ENCODE measurements at regions not wholly inside any gene's neighbourhood (a gene's known extent, or its start where the extent isn't known, plus 50 kb on each side); places are given as distances from the start of the nearest gene placed in this dataset.

- intact Hi-C loops (cut with micrococcal nuclease), result no loop called here
These were observed 190.2 kb downstream of the BMP7 start for GRCh38 chr20:57076152-57076652.

DNA sequence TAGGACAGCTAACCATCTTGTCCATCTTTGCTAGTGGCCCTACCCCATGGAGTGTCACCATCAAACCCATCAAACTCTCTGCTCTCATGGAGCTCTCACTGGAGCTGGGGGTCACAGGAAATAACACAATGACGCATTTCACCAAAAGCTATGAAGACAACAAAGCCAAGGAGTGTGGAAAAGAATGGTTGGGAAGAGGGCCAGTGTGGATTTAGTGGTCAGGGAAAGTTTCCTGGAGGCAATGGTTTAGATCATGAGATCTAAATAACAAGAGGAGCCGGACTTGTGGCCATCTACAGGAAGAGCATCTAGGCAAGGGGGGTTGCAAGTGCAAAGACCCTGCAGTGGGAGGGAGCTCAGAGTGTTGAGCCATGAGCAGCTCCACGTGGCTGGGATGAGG is 189.5 kb downstream of the BMP7 start:
- intact Hi-C loops (cut with micrococcal nuclease), result no loop called here

GRCh38 chr20:57078116-57078515 is 188.3 kb downstream of the BMP7 start:
- intact Hi-C loops (cut with micrococcal nuclease), result no loop called here

- intact Hi-C loops (cut with micrococcal nuclease), result no loop called here
These were observed 187.1 kb downstream of the BMP7 start for GRCh38 chr20:57079031-57080005.

DNA sequence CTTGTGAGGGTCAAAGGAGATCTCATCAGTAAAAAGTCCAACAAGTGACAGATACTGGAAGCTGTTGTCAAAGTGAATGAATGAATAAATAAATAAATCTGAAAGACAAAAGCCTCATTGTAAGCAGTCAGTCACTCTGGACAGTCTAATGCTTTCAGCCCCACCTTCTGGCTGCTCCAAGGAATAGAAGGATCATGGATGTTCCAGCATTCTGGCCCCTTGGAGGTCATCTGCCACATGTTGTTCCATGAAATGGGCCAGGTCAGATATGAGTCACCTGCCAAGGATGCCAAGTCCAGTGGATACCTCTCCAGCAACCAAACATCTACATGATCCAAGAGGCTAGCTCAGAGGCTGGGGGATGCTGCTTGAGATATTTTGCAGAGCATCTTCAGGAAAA is 185.6 kb downstream of the BMP7 start:
- intact Hi-C loops (cut with micrococcal nuclease), result no loop called here

- intact Hi-C loops (cut with micrococcal nuclease), result no loop called here
These were observed 184.0 kb downstream of the BMP7 start for GRCh38 chr20:57082357-57082945.

- intact Hi-C loops (cut with micrococcal nuclease), result no loop called here
These were observed 183.4 kb downstream of the BMP7 start for GRCh38 chr20:57083072-57083471.

DNA sequence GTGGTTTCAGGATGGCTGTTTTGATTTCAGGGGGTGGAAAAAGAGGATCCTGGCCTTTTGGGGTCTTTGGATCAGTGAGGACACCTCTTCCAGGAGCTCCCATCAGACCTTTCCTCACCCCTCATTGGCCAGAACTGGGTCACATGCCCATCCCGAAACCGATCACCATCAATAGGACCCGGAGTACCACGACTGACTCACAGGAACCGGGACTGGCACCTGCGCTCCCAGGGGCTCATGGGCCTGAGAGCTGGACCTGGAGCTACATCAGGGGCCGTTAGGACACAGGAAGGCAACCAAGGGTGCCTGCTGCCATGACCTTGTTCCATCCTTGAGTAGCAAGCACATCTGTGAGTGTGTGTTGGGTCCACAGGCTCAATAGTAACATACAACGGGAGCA is 180.4 kb downstream of the BMP7 start:
- intact Hi-C loops (cut with micrococcal nuclease), result no loop called here

- intact Hi-C loops (cut with micrococcal nuclease), result no loop called here
These were observed 179.3 kb downstream of the BMP7 start for GRCh38 chr20:57087102-57087501.

GRCh38 chr20:57087705-57088104 is 178.7 kb downstream of the BMP7 start:
- intact Hi-C loops (cut with micrococcal nuclease), result no loop called here

GRCh38 chr20:57088436-57088835 is 178.0 kb downstream of the BMP7 start:
- intact Hi-C loops (cut with micrococcal nuclease), result no loop called here

- intact Hi-C loops (cut with micrococcal nuclease), result no loop called here
These were observed 176.7 kb downstream of the BMP7 start for GRCh38 chr20:57089699-57090144.

- intact Hi-C loops (cut with micrococcal nuclease), result no loop called here
These were observed 175.6 kb downstream of the BMP7 start for GRCh38 chr20:57090590-57091560.

DNA sequence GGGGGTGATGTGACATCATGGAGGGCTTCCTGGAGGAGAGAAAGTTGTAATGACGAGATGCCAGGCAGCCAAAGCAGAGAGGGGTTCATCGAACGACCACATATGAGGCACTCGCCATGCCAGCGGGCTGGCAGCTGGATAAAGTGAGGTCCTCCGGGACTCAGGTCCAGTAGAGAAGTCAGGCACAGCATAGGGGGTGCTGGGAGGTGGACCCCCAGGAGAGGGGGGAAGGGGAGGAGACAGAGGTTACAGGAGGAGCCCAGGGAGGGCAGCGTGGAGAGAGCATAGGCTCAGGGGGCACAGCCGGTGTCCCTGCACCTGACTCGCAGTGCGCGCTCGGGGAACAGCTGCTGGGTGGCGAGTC is 174.7 kb downstream of the BMP7 start:
- intact Hi-C loops (cut with micrococcal nuclease), result loop anchor here (1.0 to 2.0 kb wide), 3 partner anchors 255 to 503 kb away; no protein-coding TSS in a partner anchor

GRCh38 chr20:57092112-57092899 is 174.1 kb downstream of the BMP7 start:
- intact Hi-C loops (cut with micrococcal nuclease), result loop anchor here (1.0 to 2.0 kb wide), 3 partner anchors 254 to 502 kb away; no protein-coding TSS in a partner anchor

DNA sequence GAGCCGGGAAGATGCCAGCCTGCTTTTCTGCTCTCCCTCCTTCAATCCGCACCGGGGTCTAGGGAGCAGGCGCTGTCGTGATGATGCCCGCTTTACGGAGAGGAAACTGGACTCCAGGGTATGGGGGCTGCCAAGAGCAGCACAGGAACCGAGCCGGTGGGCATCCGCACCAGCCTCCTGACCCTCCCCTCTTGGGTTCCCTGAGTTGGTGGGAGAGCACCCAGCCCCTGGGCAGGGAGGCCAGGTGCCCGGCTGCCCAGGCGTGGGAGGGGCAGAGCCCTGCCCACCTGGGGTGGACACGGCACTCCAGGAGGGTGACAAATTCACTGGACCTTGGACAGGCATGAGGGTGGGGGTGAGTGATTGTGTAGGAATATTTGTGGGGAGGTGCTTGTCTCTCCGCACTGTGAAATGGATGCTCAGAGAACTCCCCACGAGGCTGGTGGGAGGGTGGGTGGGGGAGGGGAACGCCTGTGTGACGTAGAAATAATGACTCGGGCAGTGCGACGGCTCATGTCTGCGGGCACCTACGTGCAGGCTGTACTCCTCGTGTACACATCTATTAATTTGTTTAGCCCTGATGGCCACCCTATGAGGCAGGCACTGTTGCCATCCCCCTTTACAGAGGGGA is 173.4 kb downstream of the BMP7 start:
- intact Hi-C loops (cut with micrococcal nuclease), result loop anchor here (1.0 to 2.0 kb wide), 3 partner anchors 253 to 502 kb away; no protein-coding TSS in a partner anchor

GRCh38 chr20:57093766-57094165 is 172.7 kb downstream of the BMP7 start:
- intact Hi-C loops (cut with micrococcal nuclease), result loop anchor here (2.0 kb wide), 2 partner anchors 401 to 501 kb away; no protein-coding TSS in a partner anchor

DNA sequence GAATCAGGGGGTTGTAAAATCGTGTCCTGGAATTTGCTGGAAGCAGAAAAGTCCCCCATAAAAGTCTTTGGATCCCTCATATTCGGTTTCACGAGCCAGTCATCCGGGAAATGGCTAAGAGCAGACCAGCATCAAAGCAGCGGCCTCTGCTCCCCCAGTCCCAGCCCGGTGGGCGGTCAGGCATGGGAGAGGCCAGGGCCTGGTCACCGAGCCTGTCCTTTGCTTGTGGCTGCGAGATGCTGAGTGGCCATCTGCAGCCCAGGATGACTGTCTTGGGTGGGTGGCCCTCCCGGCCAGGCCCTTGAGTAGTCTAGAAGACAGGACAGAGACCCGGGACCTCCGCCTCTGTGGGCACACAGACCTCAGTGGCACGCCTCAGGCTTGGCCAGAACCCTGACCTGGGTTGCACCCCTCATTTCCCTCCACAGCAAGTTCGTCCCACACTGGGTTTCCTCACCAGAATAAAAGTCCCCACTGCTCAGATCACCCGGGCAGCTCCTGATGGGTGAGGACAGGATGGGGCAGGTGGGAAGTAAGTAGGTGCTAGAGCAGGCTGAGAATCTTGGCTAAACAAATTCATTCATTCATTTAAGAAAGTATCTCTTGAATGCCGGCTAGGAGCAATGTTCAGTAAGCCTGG is 172.1 kb downstream of the BMP7 start:
- intact Hi-C loops (cut with micrococcal nuclease), result no loop called here

DNA sequence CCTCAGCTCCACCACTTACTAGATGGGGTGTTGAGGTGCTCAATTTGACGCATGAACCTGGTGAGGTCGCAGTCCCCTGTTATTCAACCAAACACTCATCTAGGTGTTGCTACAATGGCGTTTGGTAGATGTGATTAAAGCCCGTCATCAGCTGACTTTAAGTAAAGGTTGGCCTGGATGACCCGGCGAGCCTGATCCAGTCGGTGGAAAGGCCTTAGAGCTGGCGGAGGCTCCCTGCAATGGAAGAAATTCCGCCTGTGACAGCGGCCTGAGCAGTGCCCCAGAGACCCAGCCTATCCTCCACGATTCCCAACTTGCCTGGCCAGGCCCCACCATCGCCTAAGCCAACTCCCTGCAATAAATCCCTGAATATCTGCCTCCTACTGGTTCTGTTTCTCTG is 171.4 kb downstream of the BMP7 start:
- intact Hi-C loops (cut with micrococcal nuclease), result no loop called here

Measured in T-helper 2 cell treated with Interferon-gamma antibody and Interleukin-4, amounts not matched to agents 100 ng/mL and 5 ng/mL, for 36 hours (primary cell).